ENCODE measurements at regions not wholly inside any gene's neighbourhood (a gene's known extent, or its start where the extent isn't known, plus 50 kb on each side); places are given as distances from the start of the nearest gene placed in this dataset.

DNA sequence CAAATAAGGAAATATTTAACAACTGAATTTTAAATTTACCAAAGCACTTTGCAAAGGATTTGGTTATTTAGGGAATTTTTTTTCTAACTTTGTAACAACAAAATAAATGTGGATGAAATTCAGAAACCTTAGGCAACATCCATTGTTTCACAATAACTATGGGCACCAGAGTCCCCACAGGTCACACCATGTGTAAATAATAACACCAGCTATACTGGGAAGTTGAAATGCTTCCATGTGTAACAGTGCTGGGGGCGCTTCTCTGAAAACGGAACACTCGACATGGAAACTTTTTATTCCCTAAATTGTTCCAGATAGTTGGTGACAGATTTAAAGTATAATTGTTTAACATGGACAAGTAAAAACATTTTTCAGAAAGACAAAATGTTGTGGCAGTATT lies 818.6 kb downstream of the TNS3 start:
- no peak for TF ChIP-seq RFX5 (IDR thresholded peaks at IDR 0.05; ENCODE audit: low read depth, low read length)
- no peak for TF ChIP-seq RCOR1 (IDR thresholded peaks at IDR 0.05; ENCODE audit: insufficient replicate concordance, low read length)
- TF ChIP-seq, protein P1, sequence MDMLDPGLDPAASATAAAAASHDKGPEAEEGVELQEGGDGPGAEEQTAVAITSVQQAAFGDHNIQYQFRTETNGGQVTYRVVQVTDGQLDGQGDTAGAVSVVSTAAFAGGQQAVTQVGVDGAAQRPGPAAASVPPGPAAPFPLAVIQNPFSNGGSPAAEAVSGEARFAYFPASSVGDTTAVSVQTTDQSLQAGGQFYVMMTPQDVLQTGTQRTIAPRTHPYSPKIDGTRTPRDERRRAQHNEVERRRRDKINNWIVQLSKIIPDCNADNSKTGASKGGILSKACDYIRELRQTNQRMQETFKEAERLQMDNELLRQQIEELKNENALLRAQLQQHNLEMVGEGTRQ (IDR thresholded peaks at IDR 0.05; ENCODE audit: low read depth, low read length): no peak
- TF ChIP-seq POLR2A (IDR thresholded peaks at IDR 0.05; ENCODE audit: low read depth, low read length): no peak
- TF ChIP-seq, protein P2, sequence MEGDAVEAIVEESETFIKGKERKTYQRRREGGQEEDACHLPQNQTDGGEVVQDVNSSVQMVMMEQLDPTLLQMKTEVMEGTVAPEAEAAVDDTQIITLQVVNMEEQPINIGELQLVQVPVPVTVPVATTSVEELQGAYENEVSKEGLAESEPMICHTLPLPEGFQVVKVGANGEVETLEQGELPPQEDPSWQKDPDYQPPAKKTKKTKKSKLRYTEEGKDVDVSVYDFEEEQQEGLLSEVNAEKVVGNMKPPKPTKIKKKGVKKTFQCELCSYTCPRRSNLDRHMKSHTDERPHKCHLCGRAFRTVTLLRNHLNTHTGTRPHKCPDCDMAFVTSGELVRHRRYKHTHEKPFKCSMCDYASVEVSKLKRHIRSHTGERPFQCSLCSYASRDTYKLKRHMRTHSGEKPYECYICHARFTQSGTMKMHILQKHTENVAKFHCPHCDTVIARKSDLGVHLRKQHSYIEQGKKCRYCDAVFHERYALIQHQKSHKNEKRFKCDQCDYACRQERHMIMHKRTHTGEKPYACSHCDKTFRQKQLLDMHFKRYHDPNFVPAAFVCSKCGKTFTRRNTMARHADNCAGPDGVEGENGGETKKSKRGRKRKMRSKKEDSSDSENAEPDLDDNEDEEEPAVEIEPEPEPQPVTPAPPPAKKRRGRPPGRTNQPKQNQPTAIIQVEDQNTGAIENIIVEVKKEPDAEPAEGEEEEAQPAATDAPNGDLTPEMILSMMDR (conservative IDR thresholded peaks at IDR 0.05; ENCODE audit: low read depth, low read length): no peak
- TF ChIP-seq CEBPB (IDR thresholded peaks at IDR 0.05; ENCODE audit: low read depth, low read length): 0 out of 2 replicates have a peak, but pooled peaks have one; percentile 13
- no peak for TF ChIP-seq RAD21 (IDR thresholded peaks at IDR 0.05; ENCODE audit: low read length)
- no peak for TF ChIP-seq MAFK (IDR thresholded peaks at IDR 0.05; ENCODE audit: low read depth, low read length)
- no peak for TF ChIP-seq SMC3 (IDR thresholded peaks at IDR 0.05; ENCODE audit: low read depth, low read length)
- no peak for TF ChIP-seq BHLHE40 (IDR thresholded peaks at IDR 0.05; ENCODE audit: low read depth, low read length)
- no peak for TF ChIP-seq MAZ (IDR thresholded peaks at IDR 0.05; ENCODE audit: borderline replicate concordance, low read depth, low read length)
- TF ChIP-seq, protein P3, sequence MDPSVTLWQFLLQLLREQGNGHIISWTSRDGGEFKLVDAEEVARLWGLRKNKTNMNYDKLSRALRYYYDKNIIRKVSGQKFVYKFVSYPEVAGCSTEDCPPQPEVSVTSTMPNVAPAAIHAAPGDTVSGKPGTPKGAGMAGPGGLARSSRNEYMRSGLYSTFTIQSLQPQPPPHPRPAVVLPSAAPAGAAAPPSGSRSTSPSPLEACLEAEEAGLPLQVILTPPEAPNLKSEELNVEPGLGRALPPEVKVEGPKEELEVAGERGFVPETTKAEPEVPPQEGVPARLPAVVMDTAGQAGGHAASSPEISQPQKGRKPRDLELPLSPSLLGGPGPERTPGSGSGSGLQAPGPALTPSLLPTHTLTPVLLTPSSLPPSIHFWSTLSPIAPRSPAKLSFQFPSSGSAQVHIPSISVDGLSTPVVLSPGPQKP (IDR thresholded peaks at IDR 0.05; ENCODE audit: borderline replicate concordance, low read depth, low read length): no peak
- no peak for TF ChIP-seq CHD1 (IDR thresholded peaks at IDR 0.05; ENCODE audit: low read depth, low read length)

Measured in IMR-90 (cell line).